Common myeloid progenitor, CD34-positive (primary cell): ENCODE measurements at regions not wholly inside any gene's neighbourhood (a gene's known extent, or its start where the extent isn't known, plus 50 kb on each side); places are given as distances from the start of the nearest gene placed in this dataset.

ENCODE experiments used
- CTCF ChIA-PET: fragments of 350-600 bp; sonication (Branson Sonifier 250); formaldehyde crosslinking; loops from one replicate; lab custom pipeline; 2021; ENCODE audit warnings: antibody characterized with exemption; lab: Charles Lee
- POLR2A ChIA-PET: fragments of 350-600 bp; sonication (Branson Sonifier 250); formaldehyde crosslinking; loops from one replicate; lab custom pipeline; 2021; ENCODE audit warnings: antibody characterized with exemption; lab: Charles Lee
- DNase-seq, 3 donors: peaks; one replicate each; pipeline versions ENCODE4 v3.0.0 to v3.0.0-alpha.2; 2013
- H3K27ac ChIP-seq, 2 experiments: 1 replicate in 1 of 2; 2 replicates in 1 of 2; pipeline ENCODE4 v1.7.0; 2013; ENCODE audit warnings: inconsistent platforms in 2 of 2, low read length in 2 of 2, mild to moderate bottlenecking in 2 of 2, low read depth in 1 of 2, moderate library complexity in 1 of 2; ENCODE audit not compliant: severe bottlenecking in 2 of 2, insufficient read depth in 1 of 2, poor library complexity in 1 of 2
- H3K27me3 ChIP-seq, 5 experiments: replicated peaks in 2 of 5; 1 replicate in 3 of 5; 2 replicates in 2 of 5; pipeline versions ENCODE4 v1.6.1 to v1.7.0; 2013; ENCODE audit warnings: low read length in 4 of 5, mild to moderate bottlenecking in 2 of 5, moderate library complexity in 2 of 5, inconsistent platforms in 1 of 5; ENCODE audit not compliant: insufficient read depth in 5 of 5, control insufficient read depth in 4 of 5
- H3K36me3 ChIP-seq, 4 experiments: 1 replicate in 2 of 4; 2 replicates in 2 of 4; pipeline versions ENCODE4 v1.6.1 to v1.7.0; 2013; ENCODE audit warnings: low read length in 3 of 4, control low read depth in 1 of 4, mild to moderate bottlenecking in 1 of 4; ENCODE audit not compliant: control insufficient read depth in 4 of 4, insufficient read depth in 4 of 4
- H3K4me1 ChIP-seq, 4 experiments: 1 replicate in 3 of 4; 2 replicates in 1 of 4; pipeline versions ENCODE4 v1.6.1 to v1.7.1; 2013; ENCODE audit warnings: low read length in 3 of 4, mild to moderate bottlenecking in 3 of 4, control low read depth in 1 of 4, inconsistent platforms in 1 of 4, moderate library complexity in 1 of 4; ENCODE audit not compliant: control insufficient read depth in 4 of 4, insufficient read depth in 4 of 4; ENCODE audit errors: control extremely low read depth in 1 of 4
- H3K4me3 ChIP-seq, 7 experiments: 1 replicate in 4 of 7; 2 replicates in 3 of 7; pipeline versions ENCODE4 v1.5.1 to v1.7.0; 2013; ENCODE audit warnings: mild to moderate bottlenecking in 7 of 7, low read length in 6 of 7, moderate library complexity in 6 of 7, inconsistent platforms in 2 of 7, low read depth in 2 of 7, control low read depth in 1 of 7; ENCODE audit not compliant: insufficient read depth in 4 of 7, control insufficient read depth in 1 of 7; ENCODE audit errors: extremely low read depth in 1 of 7
- H3K9me3 ChIP-seq, 5 experiments: 1 replicate in 4 of 5; 2 replicates in 1 of 5; pipeline versions ENCODE4 v1.6.1 to v1.7.1; 2013; ENCODE audit warnings: low read length in 4 of 5, mild to moderate bottlenecking in 2 of 5, inconsistent platforms in 1 of 5, low read depth in 1 of 5, moderate library complexity in 1 of 5; ENCODE audit not compliant: control insufficient read depth in 4 of 5, insufficient read depth in 2 of 5; ENCODE audit errors: control extremely low read depth in 1 of 5
- WGBS: methylation state at CpG from one replicate; pipeline ENCODE4 v1.1.5; 2013; ENCODE audit not compliant: insufficient coverage; 5-methylcytosine and 5-hydroxymethylcytosine counted together

GRCh38 chr15:96553451-96553850, 223.0 kb downstream of the NR2F2 start:
- no peak overlapping the region for H3K4me3 ChIP-seq
- 100% methylated on average over 3 of the region's 5 CpGs for WGBS
- no peaks in the 10 kb centered on the region for H3K36me3 ChIP-seq
- ChIA-PET POLR2A (no interaction called here), CTCF (no interaction called here)
- no peaks in the 10 kb centered on the region for H3K9me3 ChIP-seq
- peaks cover 0 to 14% (median 0%) of the 10 kb centered on the region in 5 experiments for H3K27me3 ChIP-seq
- no peak overlapping the region for H3K27ac ChIP-seq
- no peaks in the 10 kb centered on the region for H3K4me1 ChIP-seq
- DNase-seq, result no peak

GRCh38 chr15:96553931-96554330, 223.4 kb downstream of the NR2F2 start:
- Histone ChIP-seq H3K9me3 (no peaks in the 10 kb centered on the region), H3K36me3 (no peaks in the 10 kb centered on the region), H3K4me1 (no peaks in the 10 kb centered on the region), H3K4me3 (no peak overlapping the region), H3K27me3 (peaks cover 0 to 12% (median 0%) of the 10 kb centered on the region in 5 experiments), H3K27ac (no peak overlapping the region)
- ChIA-PET CTCF (no interaction called here), POLR2A (no interaction called here)
- WGBS, result 100% methylated on average over 3 of the region's 6 CpGs
- no peak for DNase-seq

GRCh38 chr15:96554541-96554940, 224.0 kb downstream of the NR2F2 start:
- Histone ChIP-seq H3K27ac (no peak overlapping the region), H3K4me1 (no peaks in the 10 kb centered on the region), H3K27me3 (peaks cover 0 to 9% (median 0%) of the 10 kb centered on the region in 5 experiments), H3K4me3 (no peak overlapping the region), H3K36me3 (no peaks in the 10 kb centered on the region), H3K9me3 (no peaks in the 10 kb centered on the region)
- ChIA-PET POLR2A (no interaction called here), CTCF (no interaction called here)
- no peak for DNase-seq

GRCh38 chr15:96559087-96559486, 228.6 kb downstream of the NR2F2 start:
- Histone ChIP-seq H3K27me3 (peaks cover 0 to 8% (median 0%) of the 10 kb centered on the region in 5 experiments), H3K4me1 (no peaks in the 10 kb centered on the region), H3K36me3 (no peaks in the 10 kb centered on the region), H3K4me3 (no peak overlapping the region), H3K27ac (no peak overlapping the region), H3K9me3 (peaks cover 0 to 5% (median 0%) of the 10 kb centered on the region in 5 experiments)
- CTCF ChIA-PET, result no interaction called here
- 100% methylated on average over 1 of the region's 1 CpG for WGBS
- no peak for DNase-seq
- POLR2A ChIA-PET, result no interaction called here

GRCh38 chr15:96559631-96560030, 229.1 kb downstream of the NR2F2 start:
- ChIA-PET CTCF (no interaction called here), POLR2A (no interaction called here)
- Histone ChIP-seq H3K36me3 (no peaks in the 10 kb centered on the region), H3K4me1 (no peaks in the 10 kb centered on the region), H3K27me3 (peaks cover 0 to 6% (median 0%) of the 10 kb centered on the region in 5 experiments), H3K4me3 (no peak overlapping the region), H3K9me3 (peaks cover 0 to 6% (median 0%) of the 10 kb centered on the region in 5 experiments), H3K27ac (no peak overlapping the region)
- no peak for DNase-seq
- 92% methylated on average over 2 of the region's 4 CpGs for WGBS

DNA sequence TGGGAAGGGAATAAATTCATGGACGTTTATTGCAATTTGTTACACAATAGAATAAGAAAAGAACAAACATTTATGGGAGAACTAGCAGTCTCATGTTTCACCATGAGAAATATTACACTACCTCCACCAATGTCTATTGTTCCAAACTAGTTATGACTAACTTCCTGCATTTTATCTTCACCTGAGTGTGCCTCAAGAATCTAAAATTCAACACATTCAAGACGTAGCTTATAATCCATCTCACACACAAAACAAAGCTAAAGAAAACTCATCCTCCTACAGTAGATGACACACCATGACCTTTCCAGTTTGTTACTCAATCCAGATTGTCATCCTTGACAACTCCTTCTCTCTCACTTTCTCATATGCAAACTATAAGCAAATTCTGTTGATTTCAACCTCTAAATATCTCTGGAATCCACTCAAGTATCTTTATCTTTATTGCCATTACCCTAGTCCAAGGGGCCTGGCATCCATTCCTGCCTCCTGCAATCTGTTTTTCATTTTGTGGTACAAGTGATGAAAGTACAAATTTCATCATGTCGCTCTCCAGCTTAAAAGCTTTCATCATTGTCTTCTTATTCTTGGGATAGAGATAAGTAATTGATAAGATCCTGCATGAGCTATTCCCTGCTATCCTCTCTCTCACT, 229.9 kb downstream of the NR2F2 start:
- H3K27ac ChIP-seq, result no peak overlapping the region
- ChIA-PET CTCF (no interaction called here), POLR2A (no interaction called here)
- WGBS, result 91% methylated on average over 1 of the region's 3 CpGs
- H3K27me3 ChIP-seq, result peaks cover 0 to 6% (median 0%) of the 10 kb centered on the region in 5 experiments
- DNase-seq, result no peak
- no peak overlapping the region for H3K4me3 ChIP-seq
- H3K4me1 ChIP-seq, result no peaks in the 10 kb centered on the region
- no peaks in the 10 kb centered on the region for H3K36me3 ChIP-seq
- peaks cover 0 to 9% (median 0%) of the 10 kb centered on the region in 5 experiments for H3K9me3 ChIP-seq

DNA sequence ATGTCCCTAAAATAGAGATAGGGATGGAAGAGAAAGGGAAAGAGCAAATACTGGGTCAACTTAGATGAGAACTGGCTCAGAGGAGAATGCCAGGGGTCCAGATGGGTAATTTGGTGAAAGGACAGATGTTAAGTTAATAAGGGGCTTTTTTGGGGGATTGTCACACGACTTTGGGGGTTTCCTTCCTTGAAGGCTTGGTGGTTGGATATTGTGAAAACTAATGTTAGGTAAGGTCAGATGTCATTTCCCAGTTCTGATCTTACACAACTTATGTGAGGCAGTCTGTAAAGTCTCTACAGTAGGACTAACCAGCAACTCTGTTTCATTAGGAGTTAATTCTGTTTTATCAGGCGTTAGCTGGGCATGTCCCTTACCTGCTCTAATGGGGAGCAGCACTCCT, 231.1 kb downstream of the NR2F2 start:
- POLR2A ChIA-PET, result no interaction called here
- DNase-seq, result no peak
- H3K4me3 ChIP-seq, result no peak overlapping the region
- no peaks in the 10 kb centered on the region for H3K36me3 ChIP-seq
- H3K4me1 ChIP-seq, result no peaks in the 10 kb centered on the region
- no CpG with 5 or more reads among the region's 2 CpGs for WGBS
- peaks cover 0 to 3% (median 0%) of the 10 kb centered on the region in 5 experiments for H3K27me3 ChIP-seq
- H3K9me3 ChIP-seq, result peaks cover 0 to 9% (median 0%) of the 10 kb centered on the region in 5 experiments
- no peak overlapping the region for H3K27ac ChIP-seq
- CTCF ChIA-PET, result no interaction called here
